Kidney (tissue), 13 donors: ENCODE measurements at regions not wholly inside any gene's neighbourhood (a gene's known extent, or its start where the extent isn't known, plus 50 kb on each side); places are given as distances from the start of the nearest gene placed in this dataset.

Experiments used
- DNase-seq, 5 donors: peaks; one replicate each; pipeline ENCODE4 v3.0.0-alpha.2; 2013 to 2020
- FAIRE-seq: peaks from 2 replicates; lab custom pipeline; 2012; peaks lifted over from hg19 to GRCh38; lab: Jason Lieb, UNC
- H3K27ac ChIP-seq, 2 donors: one replicate each; pipeline ENCODE4 v1.7.0; 2013; ENCODE audit warnings: low read depth in 2 of 2, low read length in 2 of 2, inconsistent platforms in 1 of 2
- H3K27me3 ChIP-seq: one replicate; pipeline ENCODE4 v1.7.1; 2013; ENCODE audit warnings: low read length, inconsistent platforms; ENCODE audit not compliant: control insufficient read depth, insufficient read depth
- H3K36me3 ChIP-seq, 3 donors: one replicate each; pipeline versions ENCODE4 v1.7.0 to v1.7.1; 2013; ENCODE audit warnings: low read length in 3 of 3, control low read depth in 1 of 3, inconsistent platforms in 1 of 3; ENCODE audit not compliant: insufficient read depth in 3 of 3, control insufficient read depth in 2 of 3
- H3K4me1 ChIP-seq, 3 donors: one replicate each; pipeline versions ENCODE4 v1.7.0 to v1.7.1; 2013; ENCODE audit warnings: low read length in 3 of 3, inconsistent platforms in 1 of 3, low read depth in 1 of 3; ENCODE audit not compliant: control insufficient read depth in 2 of 3, insufficient read depth in 2 of 3
- H3K4me3 ChIP-seq, 3 donors: one replicate each; pipeline versions ENCODE4 v1.7.0 to v1.8.1; 2013; ENCODE audit warnings: low read length in 3 of 3, control low read depth in 1 of 3, inconsistent platforms in 1 of 3
- H3K9ac ChIP-seq, 3 donors: one replicate each; pipeline versions ENCODE4 v1.7.0 to v1.7.1; 2013; ENCODE audit warnings: low read length in 3 of 3, control low read depth in 1 of 3, inconsistent platforms in 1 of 3
- H3K9me3 ChIP-seq, 3 donors: one replicate each; pipeline versions ENCODE4 v1.7.0 to v1.7.1; 2013; ENCODE audit warnings: low read length in 3 of 3, control low read depth in 1 of 3, inconsistent platforms in 1 of 3; ENCODE audit not compliant: control insufficient read depth in 2 of 3, insufficient read depth in 1 of 3
- intact Hi-C: fragments of 100-400 bp; cut with DNase I; formaldehyde crosslinking; loops from one replicate; pipeline ENCODE4 v1.11.1; 2022
- TF ChIP-seq, protein P1 (sequence below): IDR thresholded peaks from 3 replicates; pipeline ENCODE4 v1.5.1; 2012; ENCODE audit warnings: mild to moderate bottlenecking, moderate library complexity, borderline replicate concordance; ENCODE audit not compliant: insufficient read depth; ENCODE audit errors: extremely low read depth
- donor health status: control.
- donor health status: control.
- donor health status: control.
- donor health status: control.
- donor health status: control.
- donor health status: DM: yes; HTN: yes; CAD: no.
- donor health status: Normal renal cell carcinoma (clear cell type).

DNA sequence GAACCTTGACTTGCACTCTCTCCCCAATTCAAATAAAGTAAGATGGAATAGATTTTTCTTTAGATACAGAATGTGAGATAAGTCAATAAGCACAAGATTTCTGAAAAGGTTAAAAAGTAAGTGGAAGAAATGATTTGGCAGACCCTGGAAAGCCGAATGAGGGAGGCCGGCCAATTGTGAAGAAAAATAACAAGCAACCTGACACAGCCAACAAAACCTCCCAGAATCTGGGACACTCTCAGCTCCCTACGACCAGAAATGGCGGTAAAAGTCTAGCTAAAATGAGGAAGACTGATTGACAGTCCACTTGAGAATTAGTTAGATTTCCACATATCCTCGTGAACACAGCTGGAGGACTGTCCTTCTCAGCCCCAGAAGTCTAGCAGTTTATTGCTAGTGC, 85.4 kb downstream of the KLF12 start:
- intact Hi-C loops, result no loop called here
- Histone ChIP-seq H3K9me3 (no peaks in the 10 kb centered on the region), H3K4me3 (no peak overlapping the region), H3K27ac (no peak overlapping the region), H3K27me3 (no peaks in the 10 kb centered on the region), H3K4me1 (peaks cover 0 to 4% (median 0%) of the 10 kb centered on the region in 3 donors), H3K9ac (no peak overlapping the region), H3K36me3 (no peaks in the 10 kb centered on the region)
- DNase-seq, result peak in 1 of 5 donors; percentile 48
- FAIRE-seq, result no peak
- TF ChIP-seq, protein P1, sequence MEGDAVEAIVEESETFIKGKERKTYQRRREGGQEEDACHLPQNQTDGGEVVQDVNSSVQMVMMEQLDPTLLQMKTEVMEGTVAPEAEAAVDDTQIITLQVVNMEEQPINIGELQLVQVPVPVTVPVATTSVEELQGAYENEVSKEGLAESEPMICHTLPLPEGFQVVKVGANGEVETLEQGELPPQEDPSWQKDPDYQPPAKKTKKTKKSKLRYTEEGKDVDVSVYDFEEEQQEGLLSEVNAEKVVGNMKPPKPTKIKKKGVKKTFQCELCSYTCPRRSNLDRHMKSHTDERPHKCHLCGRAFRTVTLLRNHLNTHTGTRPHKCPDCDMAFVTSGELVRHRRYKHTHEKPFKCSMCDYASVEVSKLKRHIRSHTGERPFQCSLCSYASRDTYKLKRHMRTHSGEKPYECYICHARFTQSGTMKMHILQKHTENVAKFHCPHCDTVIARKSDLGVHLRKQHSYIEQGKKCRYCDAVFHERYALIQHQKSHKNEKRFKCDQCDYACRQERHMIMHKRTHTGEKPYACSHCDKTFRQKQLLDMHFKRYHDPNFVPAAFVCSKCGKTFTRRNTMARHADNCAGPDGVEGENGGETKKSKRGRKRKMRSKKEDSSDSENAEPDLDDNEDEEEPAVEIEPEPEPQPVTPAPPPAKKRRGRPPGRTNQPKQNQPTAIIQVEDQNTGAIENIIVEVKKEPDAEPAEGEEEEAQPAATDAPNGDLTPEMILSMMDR, result no peak

DNA sequence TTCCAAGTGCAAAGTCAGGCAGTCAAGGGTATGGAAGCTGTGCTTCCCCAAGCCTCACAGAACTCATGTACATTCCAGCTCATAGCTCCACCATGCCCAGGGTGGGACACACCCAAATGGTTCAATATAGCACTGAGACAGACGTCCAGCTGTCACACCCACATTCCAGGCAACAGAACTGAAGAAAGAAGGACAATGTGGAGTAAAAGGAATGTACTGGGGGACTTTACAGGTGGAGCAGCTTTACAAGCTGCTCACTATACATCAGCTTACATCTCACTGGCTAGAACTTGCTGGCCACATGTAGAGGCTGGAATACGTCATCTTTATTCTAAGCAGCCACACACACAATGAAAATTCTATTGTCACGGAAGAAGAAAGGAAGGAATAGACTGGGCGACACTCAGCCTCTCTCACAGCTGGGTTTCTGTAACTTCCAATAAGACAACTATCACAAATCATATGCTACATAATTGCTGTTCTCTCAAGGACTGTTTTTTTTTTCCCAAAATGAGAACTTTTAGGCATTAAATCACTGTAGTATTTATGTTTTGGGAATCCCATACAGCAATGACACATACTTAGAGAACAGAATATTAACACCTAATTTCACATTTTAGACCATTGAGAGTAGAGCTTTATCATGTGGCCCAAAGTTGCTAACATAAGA, 86.1 kb downstream of the KLF12 start:
- no peak overlapping the region for H3K27ac ChIP-seq
- H3K9ac ChIP-seq, result no peak overlapping the region
- no peaks in the 10 kb centered on the region for H3K27me3 ChIP-seq
- FAIRE-seq, result no peak
- H3K4me3 ChIP-seq, result no peak overlapping the region
- DNase-seq, result peak in 2 of 5 donors; percentile 49 to 77
- no peaks in the 10 kb centered on the region for H3K9me3 ChIP-seq
- peaks cover 0 to 4% (median 0%) of the 10 kb centered on the region in 3 donors for H3K4me1 ChIP-seq
- TF ChIP-seq, protein P1, result no peak
- intact Hi-C loops, result no loop called here
- H3K36me3 ChIP-seq, result no peaks in the 10 kb centered on the region

DNA sequence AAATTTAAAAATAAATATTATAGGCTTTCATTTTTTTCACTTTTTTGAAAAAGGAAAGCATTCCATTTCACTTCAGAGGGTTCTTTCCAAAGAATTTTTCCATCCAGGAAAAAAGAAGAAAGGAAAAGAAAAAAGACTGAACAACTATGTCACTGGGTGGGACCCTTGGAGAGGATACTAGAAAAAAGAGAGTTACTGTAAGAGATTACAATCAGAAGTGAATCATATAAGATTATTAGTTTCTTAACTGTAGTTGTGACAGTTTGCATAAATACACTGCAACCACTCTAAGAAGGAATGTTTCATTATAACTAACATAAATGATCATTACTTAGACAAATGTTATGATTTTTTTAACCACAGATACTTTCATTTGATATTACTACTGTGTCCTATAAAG, 87.8 kb downstream of the KLF12 start:
- TF ChIP-seq, protein P1, result no peak
- intact Hi-C loops, result no loop called here
- FAIRE-seq, result no peak
- Histone ChIP-seq H3K27me3 (no peaks in the 10 kb centered on the region), H3K9me3 (no peaks in the 10 kb centered on the region), H3K27ac (no peak overlapping the region), H3K4me3 (no peak overlapping the region), H3K36me3 (no peaks in the 10 kb centered on the region), H3K9ac (no peak overlapping the region), H3K4me1 (peaks cover 0 to 4% (median 0%) of the 10 kb centered on the region in 3 donors)
- no peak for DNase-seq
